ENCODE measurements at regions not wholly inside any gene's neighbourhood (a gene's known extent, or its start where the extent isn't known, plus 50 kb on each side); places are given as distances from the start of the nearest gene placed in this dataset.

DNA sequence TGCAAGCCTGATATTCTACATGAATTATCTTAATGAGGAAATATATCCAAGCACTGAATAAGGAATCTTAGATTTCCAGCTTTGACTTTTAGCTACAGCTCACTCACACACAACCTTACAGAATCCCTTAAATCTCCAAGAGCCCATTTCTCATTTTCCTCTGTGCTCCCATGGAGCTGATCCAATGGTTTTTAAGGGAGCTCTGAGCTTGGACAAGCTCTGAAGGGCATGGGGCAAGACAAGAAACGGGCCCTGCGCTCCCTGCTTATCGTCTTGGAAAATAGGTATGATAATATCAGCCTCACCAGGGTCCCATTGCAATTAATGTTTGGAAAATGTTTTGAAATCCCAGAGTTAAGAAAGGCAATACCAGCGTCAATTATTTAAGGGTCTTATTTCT is 1021.7 kb downstream of the NR2F1-AS1 start:
- no peak for DNase-seq (ENCODE audit: extremely low spot score)
- no peak for TF ChIP-seq CTCF (IDR thresholded peaks at IDR 0.05; ENCODE audit: control extremely low read depth, extremely low read depth, low read depth, missing control alignments)
- ChIA-PET POLR2A (no interaction called here), CTCF (no interaction called here)

DNA sequence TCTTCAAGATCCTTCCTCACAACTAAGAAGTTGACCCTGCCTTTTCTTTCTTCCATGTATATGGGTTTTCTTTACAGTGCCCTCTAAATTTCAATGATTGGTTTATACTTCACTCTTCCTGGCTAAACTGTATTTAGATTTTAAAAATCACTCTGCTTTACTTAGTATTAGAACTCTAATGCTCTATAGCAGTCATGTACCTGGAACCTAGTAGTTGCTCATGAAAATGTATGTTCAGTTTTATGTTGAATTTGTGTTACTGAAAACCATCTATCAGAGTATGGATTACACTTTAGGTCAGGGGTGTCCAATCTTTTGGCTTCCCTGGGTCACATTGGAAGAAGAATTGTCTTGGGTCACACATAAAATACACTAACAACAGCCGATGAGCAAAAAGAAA is 1024.3 kb downstream of the NR2F1-AS1 start:
- POLR2A ChIA-PET, result no interaction called here
- no peak for TF ChIP-seq CTCF (IDR thresholded peaks at IDR 0.05; ENCODE audit: control extremely low read depth, extremely low read depth, low read depth, missing control alignments)
- CTCF ChIA-PET, result no interaction called here
- no peak for DNase-seq (ENCODE audit: extremely low spot score)

DNA sequence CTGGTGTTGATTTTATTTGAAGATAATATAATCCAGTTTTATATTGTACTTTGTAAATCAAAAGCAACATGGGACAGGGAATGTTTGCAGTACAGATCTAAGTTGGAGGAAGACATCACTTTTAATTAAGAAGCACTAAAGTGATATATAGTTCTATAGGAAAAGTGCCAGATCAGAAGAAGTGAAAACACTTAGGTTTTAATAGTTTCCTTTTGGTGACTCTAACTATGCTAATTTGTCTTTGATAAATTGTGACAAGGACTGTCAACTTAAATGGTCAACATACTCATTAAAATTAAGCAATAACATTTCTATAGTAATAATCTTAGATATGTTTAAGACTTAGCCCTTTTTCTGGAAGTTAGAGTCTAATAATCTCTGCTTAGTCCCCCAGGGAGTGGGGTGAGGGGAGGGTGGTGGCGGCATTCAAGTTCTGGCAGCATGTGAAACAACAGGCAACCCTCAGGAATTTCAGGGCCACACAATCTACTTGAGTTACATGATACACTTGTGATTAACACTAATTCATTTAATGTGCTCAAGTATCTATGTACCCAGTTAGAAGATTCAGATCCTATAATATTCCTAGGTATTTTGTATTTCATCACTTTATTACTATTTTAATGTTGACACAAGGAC is 1026.5 kb downstream of the NR2F1-AS1 start:
- CTCF ChIA-PET, result no interaction called here
- no peak for TF ChIP-seq CTCF (IDR thresholded peaks at IDR 0.05; ENCODE audit: control extremely low read depth, extremely low read depth, low read depth, missing control alignments)
- POLR2A ChIA-PET, result no interaction called here

DNA sequence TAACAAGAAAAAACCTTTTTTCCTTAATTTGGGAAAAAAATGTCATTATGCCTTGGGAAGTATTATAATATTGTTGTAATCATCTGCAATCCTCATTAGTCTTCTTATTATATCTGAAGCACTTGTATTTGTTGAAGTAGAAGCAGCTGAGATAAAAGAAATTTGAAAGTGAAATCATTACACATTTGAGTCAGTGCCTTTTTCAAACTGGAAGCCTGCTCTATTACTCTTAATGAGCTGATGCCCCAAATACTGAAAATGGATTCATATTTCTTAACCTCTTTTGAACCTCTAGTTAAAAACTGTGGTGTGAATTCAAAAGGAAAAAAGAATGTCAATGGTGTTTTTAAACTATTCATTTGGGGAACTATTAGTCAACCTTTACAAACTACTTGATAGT is 1027.7 kb downstream of the NR2F1-AS1 start:
- no peak for DNase-seq (ENCODE audit: extremely low spot score)
- TF ChIP-seq CTCF (IDR thresholded peaks at IDR 0.05; ENCODE audit: control extremely low read depth, extremely low read depth, low read depth, missing control alignments), result no peak
- CTCF ChIA-PET, result no interaction called here
- POLR2A ChIA-PET, result no interaction called here

More for the DNA sequence above, 1026.5 kb downstream of the NR2F1-AS1 start:
- DNase-seq (ENCODE audit: extremely low spot score), result no peak

GRCh38 chr5:92552206-92553160 is 1028.5 kb downstream of the NR2F1-AS1 start:
- no peak for DNase-seq (ENCODE audit: extremely low spot score)
- POLR2A ChIA-PET, result no interaction called here
- CTCF ChIA-PET, result no interaction called here
- TF ChIP-seq CTCF (IDR thresholded peaks at IDR 0.05; ENCODE audit: control extremely low read depth, extremely low read depth, low read depth, missing control alignments), result no peak

GRCh38 chr5:92548346-92548745 is 1032.7 kb downstream of the NR2F1-AS1 start:
- POLR2A ChIA-PET, result no interaction called here

More at GRCh38 chr5:92548346-92548745, 1032.7 kb downstream of the NR2F1-AS1 start:
- TF ChIP-seq CTCF (IDR thresholded peaks at IDR 0.05; ENCODE audit: control extremely low read depth, extremely low read depth, low read depth, missing control alignments), result no peak
- CTCF ChIA-PET, result no interaction called here
- DNase-seq (ENCODE audit: extremely low spot score), result no peak

All from GM10248 (cell line).